Upper lobe of left lung (tissue), 4 donors: ENCODE measurements at regions not wholly inside any gene's neighbourhood (a gene's known extent, or its start where the extent isn't known, plus 50 kb on each side); places are given as distances from the start of the nearest gene placed in this dataset.

Experiments
- CTCF ChIP-seq, 6 experiments: fragments of 450-650 bp in 4 of 6; fragments of 200-600 bp in 2 of 6; sonication (generic) in 2 of 6; IDR thresholded peaks; one replicate each; pipeline ENCODE4 v1.5.1; 2016 to 2019; ENCODE audit warnings: antibody characterized with exemption in 6 of 6
- EP300 ChIP-seq, 4 donors: sonication (generic); formaldehyde crosslinking; IDR thresholded peaks; one replicate each; pipeline ENCODE4 v1.5.1; 2017; ENCODE audit warnings: antibody characterized with exemption in 4 of 4, control low read depth in 2 of 4
- POLR2A ChIP-seq, 4 donors: fragments of 450-650 bp; IDR thresholded peaks; one replicate each; pipeline ENCODE4 v1.5.1; 2016 to 2017; ENCODE audit warnings: antibody characterized with exemption in 4 of 4, mild to moderate bottlenecking in 2 of 4
- POLR2AphosphoS5 ChIP-seq, 2 donors: sonication (generic); formaldehyde crosslinking; IDR thresholded peaks; one replicate each; pipeline ENCODE4 v1.5.1; 2017; ENCODE audit warnings: antibody characterized with exemption in 2 of 2

DNA sequence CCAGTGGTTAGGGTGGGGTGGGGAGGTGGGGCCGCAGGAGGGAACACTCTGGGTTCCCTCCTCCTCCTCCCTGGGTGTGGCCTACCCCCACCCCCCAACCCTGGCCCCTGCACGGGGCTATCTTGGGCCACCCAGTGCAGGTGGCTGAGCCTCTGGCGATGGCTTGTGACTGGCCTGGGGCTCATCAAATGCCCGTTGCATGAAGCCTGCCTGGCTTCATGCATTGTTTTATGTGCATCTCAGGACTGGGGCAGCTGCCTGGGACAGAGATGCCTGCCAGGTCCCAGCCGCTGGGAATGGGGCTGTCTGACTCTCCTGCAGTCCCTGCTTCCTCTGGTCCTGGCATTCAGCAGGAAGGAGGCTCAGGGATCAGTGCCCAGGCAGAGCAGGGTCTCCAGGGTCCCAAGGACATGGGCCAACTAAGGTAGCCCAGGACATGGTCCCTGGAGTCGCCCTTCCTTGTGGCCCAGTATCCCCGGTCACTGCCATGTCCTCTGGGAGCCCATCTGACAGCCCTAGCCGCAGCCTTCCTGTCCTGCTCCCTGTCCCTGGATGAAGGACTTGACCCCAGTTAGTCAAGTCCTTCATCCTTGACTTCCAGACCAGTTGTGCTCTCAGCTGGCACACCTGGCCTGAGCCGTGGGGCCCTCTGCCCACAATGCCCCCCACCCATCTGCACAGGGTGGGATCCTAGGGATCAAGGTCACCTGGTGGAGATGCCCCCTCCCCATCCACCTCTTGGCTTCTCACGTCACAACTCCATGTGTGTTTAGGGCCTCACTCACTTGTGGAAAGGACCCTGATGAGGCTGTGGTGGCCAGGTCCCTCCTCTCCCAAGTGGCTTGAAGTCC lies 112.1 kb upstream of the FGF3 start:
- TF ChIP-seq CTCF (IDR thresholded peaks at IDR 0.05) (no peak), POLR2AphosphoS5 (IDR thresholded peaks at IDR 0.05) (no peak), EP300 (IDR thresholded peaks at IDR 0.05) (no peak), POLR2A (IDR thresholded peaks at IDR 0.05) (no peak)
